Activated CD4-positive, alpha-beta T cell treated with anti-CD3 and anti-CD28 coated beads, Interleukin-2, amount 10 ng/mL, durations not matched to agents 24 days and 14 days (primary cell): ENCODE measurements at regions not wholly inside any gene's neighbourhood (a gene's known extent, or its start where the extent isn't known, plus 50 kb on each side); places are given as distances from the start of the nearest gene placed in this dataset.

Source experiments
- DNase-seq: peaks from one replicate; pipeline ENCODE4 v3.0.0; 2022
- H3K27ac Mint-ChIP-seq: one replicate; pipeline ENCODE4 v1.8.0; 2022; ENCODE audit warnings: mild to moderate bottlenecking, mixed read lengths
- H3K27me3 Mint-ChIP-seq: one replicate; pipeline ENCODE4 v1.8.0; 2022; ENCODE audit warnings: mixed read lengths
- H3K36me3 Mint-ChIP-seq: one replicate; pipeline ENCODE4 v1.8.0; 2022; ENCODE audit warnings: low read depth, mild to moderate bottlenecking, mixed read lengths
- H3K4me1 Mint-ChIP-seq: one replicate; pipeline ENCODE4 v1.8.0; 2021; ENCODE audit warnings: mixed read lengths
- H3K4me3 Mint-ChIP-seq: one replicate; pipeline ENCODE4 v1.8.0; 2022; ENCODE audit warnings: mild to moderate bottlenecking, moderate library complexity, mixed read lengths
- H3K9me3 Mint-ChIP-seq: one replicate; pipeline ENCODE4 v1.8.0; 2021; ENCODE audit warnings: mixed read lengths
- intact Hi-C: fragments of 100-400 bp; cut with micrococcal nuclease; formaldehyde crosslinking; loops from one replicate; pipeline ENCODE4 v1.15.1; 2023

DNA sequence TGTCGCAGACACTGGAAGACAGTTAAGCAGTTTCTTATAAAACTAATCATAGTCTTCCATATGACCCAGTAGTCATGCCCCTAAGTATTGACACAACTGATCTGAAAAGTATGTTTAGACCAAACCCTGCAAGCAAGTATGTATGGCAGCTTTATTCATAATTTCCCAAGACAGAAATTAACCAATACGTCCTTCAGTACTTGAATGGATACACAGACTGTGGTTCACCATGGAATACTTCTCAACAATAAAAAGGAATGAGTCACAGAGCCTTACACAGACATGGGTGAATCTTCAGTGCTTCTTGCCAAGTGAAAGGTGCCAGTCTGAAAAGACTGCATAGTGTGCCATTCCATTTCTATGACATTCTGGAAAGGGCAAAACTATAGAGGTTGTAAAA, 50.2 kb upstream of the AKR1E2 start:
- intact Hi-C loops, result loop anchor here (5.0 kb wide), 1 partner anchor 839 kb away; no protein-coding TSS in a partner anchor

DNA sequence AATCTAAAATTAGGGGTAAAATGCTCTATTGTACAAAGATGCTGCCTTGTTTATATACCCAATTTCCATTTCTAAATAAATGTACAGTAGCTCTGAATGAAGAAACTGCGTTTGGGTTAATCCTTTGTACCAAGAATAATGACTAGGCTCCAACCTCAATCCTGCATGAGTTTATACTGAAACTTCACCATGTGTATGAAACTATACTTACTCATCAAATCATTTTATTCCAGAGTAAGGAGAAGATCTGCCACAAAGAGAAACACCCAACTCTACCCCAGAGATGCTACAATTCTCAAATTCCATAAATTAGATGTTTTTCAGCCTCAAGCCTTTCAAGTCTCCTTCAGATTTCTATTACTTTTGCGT, 53.8 kb upstream of the AKR1E2 start:
- H3K9me3 Mint-ChIP-seq, result no peaks in the 10 kb centered on the region
- peaks cover 5% of the 10 kb centered on the region for H3K4me1 Mint-ChIP-seq
- H3K36me3 Mint-ChIP-seq, result no peaks in the 10 kb centered on the region
- peaks cover 45% of the 10 kb centered on the region for H3K27me3 Mint-ChIP-seq
- no peak overlapping the region for H3K27ac Mint-ChIP-seq
- intact Hi-C loops, result no loop called here
- no peak overlapping the region for H3K4me3 Mint-ChIP-seq
- no peak for DNase-seq

More for the DNA sequence above, 50.2 kb upstream of the AKR1E2 start:
- peak overlapping the region; percentile 83 for H3K27ac Mint-ChIP-seq
- H3K36me3 Mint-ChIP-seq, result no peaks in the 10 kb centered on the region
- peaks cover 5% of the 10 kb centered on the region for H3K4me1 Mint-ChIP-seq
- H3K27me3 Mint-ChIP-seq, result peaks cover 46% of the 10 kb centered on the region
- H3K4me3 Mint-ChIP-seq, result no peak overlapping the region
- no peaks in the 10 kb centered on the region for H3K9me3 Mint-ChIP-seq
- no peak for DNase-seq

DNA sequence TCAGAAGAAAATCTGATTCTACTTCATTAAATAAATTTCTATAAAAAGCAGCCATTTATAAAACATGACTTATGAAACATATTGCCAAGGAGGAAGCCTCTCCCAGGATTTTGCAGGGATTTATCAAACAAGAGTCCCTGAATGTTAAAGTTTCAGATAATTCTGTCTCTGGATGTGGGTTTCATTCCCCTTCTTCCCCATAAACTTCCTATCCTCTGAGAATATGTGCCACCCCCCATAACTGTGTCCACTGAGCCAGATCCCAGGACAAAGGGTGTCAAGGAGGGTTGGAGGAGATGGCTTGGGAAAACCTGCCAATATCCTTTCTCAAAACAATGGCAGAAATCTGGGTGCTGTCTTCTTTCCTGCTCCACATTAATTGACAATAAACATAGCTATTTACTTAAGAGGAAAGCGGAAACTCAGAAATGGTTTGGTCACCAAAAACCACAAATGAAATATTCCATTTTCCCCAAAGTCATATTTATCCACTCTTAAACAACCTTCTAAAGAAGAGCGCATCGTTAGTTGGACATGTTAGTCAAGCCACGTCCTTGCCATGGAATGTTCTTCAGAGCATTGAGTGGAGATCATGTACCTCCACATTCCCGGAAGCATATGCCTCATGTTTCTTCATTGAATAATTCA, 54.3 kb upstream of the AKR1E2 start:
- H3K4me3 Mint-ChIP-seq, result no peak overlapping the region
- intact Hi-C loops, result no loop called here
- peaks cover 45% of the 10 kb centered on the region for H3K27me3 Mint-ChIP-seq
- DNase-seq, result no peak
- no peak overlapping the region for H3K27ac Mint-ChIP-seq
- no peaks in the 10 kb centered on the region for H3K9me3 Mint-ChIP-seq
- H3K4me1 Mint-ChIP-seq, result peaks cover 5% of the 10 kb centered on the region
- H3K36me3 Mint-ChIP-seq, result no peaks in the 10 kb centered on the region

DNA sequence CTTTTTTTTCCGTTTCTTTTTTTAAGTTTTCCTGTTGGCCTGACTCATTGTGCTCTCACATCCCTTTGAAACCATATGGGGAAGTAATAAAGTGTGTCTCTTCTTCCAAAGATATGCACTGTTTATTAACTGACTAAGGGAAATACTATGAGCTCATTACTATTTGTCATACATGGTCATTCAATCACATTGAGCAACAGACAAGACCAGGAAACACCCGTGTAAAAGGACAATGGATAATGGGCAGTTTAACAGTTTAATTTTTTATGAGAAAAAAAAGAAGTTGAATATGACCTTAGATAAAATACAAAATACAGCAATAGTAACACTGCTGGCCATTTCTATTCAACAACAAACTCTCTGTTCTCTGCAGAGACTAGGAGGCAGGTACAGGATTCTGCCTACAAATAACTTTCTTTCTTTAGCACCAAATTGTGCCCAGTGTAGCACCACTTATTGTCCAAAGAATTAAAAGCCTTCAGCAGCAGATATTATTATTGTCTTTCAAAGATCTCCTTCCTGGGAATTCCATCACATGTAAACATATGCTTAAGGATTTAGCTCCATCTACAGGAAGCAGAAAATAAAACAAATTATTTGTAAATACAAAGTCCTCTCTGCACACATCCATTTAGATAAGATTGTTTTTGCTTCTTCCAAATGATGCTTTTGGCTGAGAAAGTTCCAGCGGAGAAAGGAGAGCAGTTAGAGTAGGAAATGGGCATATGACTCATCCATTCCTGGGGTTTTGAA, 55.0 kb upstream of the AKR1E2 start:
- H3K9me3 Mint-ChIP-seq, result no peaks in the 10 kb centered on the region
- H3K36me3 Mint-ChIP-seq, result no peaks in the 10 kb centered on the region
- no peak overlapping the region for H3K27ac Mint-ChIP-seq
- intact Hi-C loops, result no loop called here
- no peak overlapping the region for H3K4me3 Mint-ChIP-seq
- no peak for DNase-seq
- H3K27me3 Mint-ChIP-seq, result peaks cover 48% of the 10 kb centered on the region
- H3K4me1 Mint-ChIP-seq, result peaks cover 3% of the 10 kb centered on the region

DNA sequence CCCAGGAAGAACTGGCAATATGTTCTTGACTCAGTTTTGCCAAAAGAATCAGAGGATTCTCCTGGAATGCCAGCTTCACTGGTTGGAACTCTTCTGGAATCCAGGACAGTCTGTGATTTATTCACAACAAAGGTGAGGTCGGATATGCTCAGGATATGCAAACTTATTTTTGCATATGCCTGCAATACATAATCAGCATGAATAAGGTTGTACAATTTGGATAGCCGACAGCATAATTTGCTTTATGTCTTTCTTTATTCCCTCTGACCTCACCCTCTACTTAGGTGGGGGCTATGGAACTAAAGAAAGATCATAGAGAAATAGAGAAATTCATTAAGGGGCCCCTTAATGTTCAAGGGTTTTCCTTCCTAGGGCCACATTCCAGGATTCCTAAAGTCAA, 57.6 kb upstream of the AKR1E2 start:
- Mint-ChIP-seq H3K4me3 (no peak overlapping the region), H3K9me3 (no peaks in the 10 kb centered on the region), H3K36me3 (no peaks in the 10 kb centered on the region), H3K27me3 (peaks cover 41% of the 10 kb centered on the region), H3K4me1 (no peaks in the 10 kb centered on the region), H3K27ac (no peak overlapping the region)
- intact Hi-C loops, result no loop called here
- no peak for DNase-seq

DNA sequence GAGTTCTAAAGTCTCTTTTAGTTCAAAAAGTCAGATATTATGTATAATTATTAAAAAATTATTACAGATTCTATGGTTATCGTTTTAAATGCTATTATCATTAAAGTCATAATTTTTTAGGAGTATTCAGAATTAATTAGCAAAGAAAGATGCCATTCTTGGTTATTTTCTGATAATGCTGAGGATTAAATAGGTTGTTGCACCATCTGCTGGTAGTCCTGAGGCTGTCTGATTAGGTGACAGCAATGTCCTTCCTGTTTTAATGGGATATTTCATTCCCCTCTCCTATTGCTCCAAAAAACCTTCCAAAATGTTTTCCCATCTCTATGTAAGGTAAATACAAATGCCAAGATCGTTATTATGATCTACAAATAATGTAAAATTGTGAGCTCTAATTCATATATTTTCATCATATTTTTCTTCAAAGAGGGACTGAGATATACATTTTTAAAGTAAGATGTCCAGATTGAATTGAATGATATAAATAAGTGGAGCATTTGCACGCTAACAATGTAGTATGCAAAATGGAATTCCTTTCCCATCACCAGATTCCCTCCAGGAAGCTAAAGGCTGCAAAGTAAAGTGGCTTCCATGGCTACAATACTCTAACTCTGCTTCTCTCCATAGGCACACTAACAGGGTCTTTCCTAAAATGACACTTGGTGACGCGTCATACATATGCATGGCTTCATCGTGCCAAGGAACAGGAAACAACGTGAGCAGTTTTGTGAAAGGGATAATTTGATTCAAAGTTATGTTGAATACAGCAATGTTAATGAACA, 58.8 kb upstream of the AKR1E2 start:
- Mint-ChIP-seq H3K4me1 (no peaks in the 10 kb centered on the region), H3K27ac (no peak overlapping the region), H3K4me3 (no peak overlapping the region), H3K36me3 (no peaks in the 10 kb centered on the region), H3K9me3 (no peaks in the 10 kb centered on the region), H3K27me3 (peaks cover 39% of the 10 kb centered on the region)
- no peak for DNase-seq
- intact Hi-C loops, result loop anchor here (2.0 kb wide), 1 partner anchor 1528 kb away; no protein-coding TSS in a partner anchor

DNA sequence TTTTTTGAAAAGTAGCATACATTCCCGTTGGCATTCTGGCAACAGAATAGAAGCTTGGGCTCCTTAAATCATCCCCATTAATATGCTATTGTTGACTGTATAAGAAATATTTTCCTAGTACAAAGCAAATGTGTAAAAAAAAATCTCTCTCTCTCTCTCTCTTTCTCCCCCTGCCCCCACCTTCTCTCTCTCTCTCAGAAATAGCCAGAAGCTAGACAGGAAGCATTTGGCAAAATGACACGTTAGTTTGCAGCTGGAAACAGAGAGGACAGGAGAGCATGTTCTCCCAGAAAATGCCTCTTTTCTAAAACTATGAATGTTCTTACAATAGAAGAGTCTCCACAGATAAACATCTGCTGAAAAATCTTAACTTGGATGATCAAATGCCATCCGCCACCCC, 59.6 kb upstream of the AKR1E2 start:
- H3K27me3 Mint-ChIP-seq, result peaks cover 35% of the 10 kb centered on the region
- no peak overlapping the region for H3K4me3 Mint-ChIP-seq
- no peaks in the 10 kb centered on the region for H3K4me1 Mint-ChIP-seq
- intact Hi-C loops, result loop anchor here (2.0 kb wide), 1 partner anchor 1528 kb away; no protein-coding TSS in a partner anchor
- no peak overlapping the region for H3K27ac Mint-ChIP-seq
- H3K9me3 Mint-ChIP-seq, result no peaks in the 10 kb centered on the region
- H3K36me3 Mint-ChIP-seq, result no peaks in the 10 kb centered on the region
- DNase-seq, result no peak

DNA sequence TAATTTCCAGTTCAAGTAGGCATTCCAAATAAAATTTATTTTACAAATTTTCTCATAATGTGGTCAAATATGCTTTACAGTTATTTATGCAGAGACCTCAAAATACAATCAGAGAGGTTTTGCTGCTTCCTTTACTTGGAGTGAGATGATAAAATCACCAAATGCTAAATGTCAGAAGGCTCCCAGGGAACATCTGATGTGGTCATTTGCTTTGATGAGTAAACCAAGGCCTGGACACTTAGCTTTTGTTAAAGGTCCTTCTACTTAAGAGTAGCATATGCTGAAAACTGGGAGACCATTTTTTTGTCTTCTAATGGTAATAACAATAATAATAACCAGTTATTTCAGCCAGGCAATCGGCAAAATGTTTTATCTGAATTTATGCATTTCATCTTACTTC, 60.6 kb upstream of the AKR1E2 start:
- Mint-ChIP-seq H3K27me3 (peaks cover 31% of the 10 kb centered on the region), H3K4me3 (no peak overlapping the region), H3K27ac (no peak overlapping the region), H3K9me3 (no peaks in the 10 kb centered on the region), H3K36me3 (no peaks in the 10 kb centered on the region), H3K4me1 (no peaks in the 10 kb centered on the region)
- intact Hi-C loops, result no loop called here
- no peak for DNase-seq

DNA sequence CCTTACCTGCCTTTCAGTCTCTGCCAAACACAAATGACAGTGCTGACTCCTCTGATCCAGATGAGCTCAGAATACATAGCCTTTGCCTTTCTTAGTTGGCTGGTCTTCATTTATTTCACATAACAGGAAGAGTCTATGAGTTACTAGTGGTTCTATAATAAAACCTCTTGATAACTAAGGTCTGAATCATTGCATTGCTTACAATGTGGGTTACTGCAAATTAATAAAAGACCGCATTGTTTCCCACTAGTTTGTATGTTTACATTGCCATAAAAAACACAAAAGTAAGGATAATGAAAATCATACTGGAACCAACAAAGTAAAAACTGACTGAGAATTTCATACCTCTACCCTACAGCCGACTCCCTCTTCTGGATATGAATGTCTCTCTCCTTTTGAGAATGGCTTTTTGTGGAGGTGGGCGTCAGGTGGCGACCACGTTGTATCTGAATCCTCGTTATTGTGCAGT, 62.0 kb upstream of the AKR1E2 start:
- Mint-ChIP-seq H3K27me3 (peaks cover 41% of the 10 kb centered on the region), H3K4me3 (no peak overlapping the region), H3K36me3 (no peaks in the 10 kb centered on the region), H3K4me1 (no peaks in the 10 kb centered on the region), H3K27ac (no peak overlapping the region), H3K9me3 (no peaks in the 10 kb centered on the region)
- no peak for DNase-seq
- intact Hi-C loops, result loop anchor here (2.0 kb wide), 1 partner anchor 1567 kb away; no protein-coding TSS in a partner anchor

DNA sequence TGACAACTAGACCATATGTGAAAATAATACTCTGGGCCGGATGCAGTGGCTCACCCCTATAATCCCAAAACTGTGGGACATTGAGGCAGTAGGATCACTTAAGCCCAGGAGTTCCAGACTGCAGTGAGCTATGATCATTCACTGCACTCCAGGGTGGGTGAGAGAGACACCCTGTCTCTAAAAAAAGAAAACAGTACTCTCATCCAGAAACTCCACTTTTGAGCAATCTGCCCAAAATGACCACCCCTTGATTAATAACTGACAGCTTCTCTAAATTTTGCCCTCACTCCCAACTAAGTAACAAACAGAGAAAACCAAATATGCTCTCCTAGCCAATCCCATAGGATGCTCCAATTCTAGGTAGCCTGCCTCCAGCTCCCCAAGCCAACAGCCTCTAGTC, 62.5 kb upstream of the AKR1E2 start:
- DNase-seq, result no peak
- peaks cover 39% of the 10 kb centered on the region for H3K27me3 Mint-ChIP-seq
- H3K36me3 Mint-ChIP-seq, result no peaks in the 10 kb centered on the region
- H3K9me3 Mint-ChIP-seq, result no peaks in the 10 kb centered on the region
- H3K4me3 Mint-ChIP-seq, result no peak overlapping the region
- intact Hi-C loops, result loop anchor here (2.0 kb wide), 1 partner anchor 1567 kb away; no protein-coding TSS in a partner anchor
- H3K27ac Mint-ChIP-seq, result no peak overlapping the region
- H3K4me1 Mint-ChIP-seq, result no peaks in the 10 kb centered on the region

DNA sequence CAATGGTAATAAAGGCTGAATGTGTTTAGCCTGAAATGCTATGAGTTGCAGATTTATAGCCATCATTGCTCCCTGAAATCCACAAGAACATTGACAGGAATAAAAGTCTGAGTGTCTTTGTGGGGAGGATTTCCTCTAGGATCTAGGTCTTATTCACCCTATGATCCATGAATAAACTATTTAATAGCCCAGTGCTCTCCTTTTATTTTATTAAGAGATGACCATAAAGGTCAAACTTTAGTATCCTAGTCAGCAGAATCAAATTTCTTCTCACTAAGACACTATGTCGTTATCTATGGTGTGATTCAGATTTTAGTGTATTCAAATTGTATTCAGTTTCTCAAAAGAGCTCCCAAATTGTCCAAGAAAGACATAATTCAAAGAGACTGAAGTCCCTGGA, 67.8 kb upstream of the AKR1E2 start:
- Mint-ChIP-seq H3K4me1 (no peaks in the 10 kb centered on the region), H3K9me3 (no peaks in the 10 kb centered on the region), H3K36me3 (no peaks in the 10 kb centered on the region), H3K4me3 (no peak overlapping the region), H3K27ac (no peak overlapping the region), H3K27me3 (peaks cover 41% of the 10 kb centered on the region)
- intact Hi-C loops, result no loop called here
- no peak for DNase-seq

DNA sequence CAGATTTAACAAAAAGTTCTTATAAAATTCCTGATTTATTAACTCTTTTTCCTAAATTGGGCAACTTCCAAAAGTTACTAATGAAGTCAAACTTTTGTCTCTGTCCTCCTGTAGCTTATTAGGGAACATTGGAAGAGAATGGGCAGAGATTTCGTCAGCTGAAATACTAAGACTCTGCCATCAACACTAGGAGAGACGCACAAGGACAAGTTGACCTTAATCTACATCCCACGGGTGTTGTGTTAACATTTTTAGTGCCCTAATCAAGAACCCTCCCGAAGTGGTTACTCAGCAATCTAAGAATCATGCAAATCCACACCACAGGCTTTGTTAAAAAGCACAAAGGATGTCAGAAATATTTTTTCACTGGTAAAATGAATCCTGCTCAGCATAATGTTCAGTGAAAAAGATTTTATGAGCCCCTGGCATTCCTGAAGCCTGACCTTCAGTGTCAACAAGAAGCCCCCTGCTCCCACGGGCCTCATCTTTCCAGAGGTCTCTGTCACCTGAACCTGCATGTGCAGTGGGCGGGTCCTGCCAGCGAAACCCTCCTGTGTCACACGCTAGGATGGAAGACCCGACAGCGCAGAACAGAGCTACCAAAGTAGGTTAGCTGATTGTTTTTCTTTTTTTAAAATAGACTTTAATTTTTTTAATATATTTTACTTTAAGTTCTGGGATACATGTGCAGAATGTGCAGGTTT, 70.6 kb upstream of the AKR1E2 start:
- intact Hi-C loops, result no loop called here
- Mint-ChIP-seq H3K9me3 (no peaks in the 10 kb centered on the region), H3K4me3 (no peak overlapping the region), H3K27me3 (peaks cover 46% of the 10 kb centered on the region), H3K27ac (no peak overlapping the region), H3K36me3 (no peaks in the 10 kb centered on the region), H3K4me1 (no peaks in the 10 kb centered on the region)
- no peak for DNase-seq

DNA sequence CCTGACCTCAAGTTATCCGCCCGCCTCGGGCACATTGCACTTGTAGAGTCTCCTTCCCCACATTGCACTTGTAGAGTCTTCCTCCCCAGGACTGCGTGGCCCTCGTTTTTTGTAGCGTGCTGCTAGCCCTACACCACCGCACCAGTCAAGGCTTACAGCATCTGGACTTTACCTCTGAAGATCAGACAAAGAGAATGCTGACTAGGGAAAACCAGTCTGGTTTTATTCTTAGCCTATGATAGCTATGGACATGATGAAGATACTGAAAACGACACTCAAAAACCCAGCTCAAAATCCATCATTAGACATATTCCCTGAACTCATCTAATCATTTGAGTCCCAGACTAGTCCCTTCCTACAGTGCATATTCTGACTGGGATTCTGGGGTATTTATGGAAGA, 71.9 kb upstream of the AKR1E2 start:
- H3K9me3 Mint-ChIP-seq, result no peaks in the 10 kb centered on the region
- H3K4me1 Mint-ChIP-seq, result no peaks in the 10 kb centered on the region
- DNase-seq, result no peak
- H3K36me3 Mint-ChIP-seq, result no peaks in the 10 kb centered on the region
- peaks cover 39% of the 10 kb centered on the region for H3K27me3 Mint-ChIP-seq
- no peak overlapping the region for H3K4me3 Mint-ChIP-seq
- H3K27ac Mint-ChIP-seq, result no peak overlapping the region
- intact Hi-C loops, result no loop called here
